Naive thymus-derived CD4-positive, alpha-beta T cell (primary cell): ENCODE measurements at regions not wholly inside any gene's neighbourhood (a gene's known extent, or its start where the extent isn't known, plus 50 kb on each side); places are given as distances from the start of the nearest gene placed in this dataset.
"Not testable (repeated sequence)": the region's sequence is repeated elsewhere in the genome, so short reads cannot be mapped to it uniquely, and the experiment has no call there.

Source experiments
- ATAC-seq: fragments of 150-1000 bp; cut with Tn5 transposase; 2 replicates; pipeline ENCODE4 v1.10.0; 2021; ENCODE audit warnings: mild to moderate bottlenecking, moderate library complexity
- CTCF ChIA-PET: fragments of 350-600 bp; sonication (Branson Sonifier 250); formaldehyde crosslinking; loops from one replicate; lab custom pipeline; 2021; ENCODE audit warnings: antibody characterized with exemption; lab: Charles Lee
- POLR2A ChIA-PET: fragments of 350-600 bp; sonication (Branson Sonifier 250); formaldehyde crosslinking; loops from one replicate; lab custom pipeline; 2021; ENCODE audit warnings: antibody characterized with exemption, inconsistent platforms; lab: Charles Lee
- DNase-seq, 9 donors: peaks; one replicate each; pipeline versions ENCODE4 v3.0.0 to v3.0.0-alpha.2; 2020 to 2022; ENCODE audit warnings: mixed read lengths in 1 of 9
- H3K27ac ChIP-seq: one replicate; pipeline ENCODE4 v1.7.0; 2013; ENCODE audit warnings: mild to moderate bottlenecking, low read depth, low read length, moderate library complexity
- H3K27me3 ChIP-seq, 2 donors: one replicate each; pipeline ENCODE4 v1.7.0; 2013; ENCODE audit warnings: low read length in 2 of 2, mild to moderate bottlenecking in 2 of 2, moderate library complexity in 2 of 2; ENCODE audit not compliant: control insufficient read depth in 2 of 2, insufficient read depth in 2 of 2
- H3K36me3 ChIP-seq, 3 experiments: 1 replicate in 2 of 3; 2 replicates in 1 of 3; pipeline ENCODE4 v1.7.0; 2013; ENCODE audit warnings: low read length in 3 of 3, mild to moderate bottlenecking in 3 of 3, moderate library complexity in 1 of 3; ENCODE audit not compliant: insufficient read depth in 3 of 3, control insufficient read depth in 2 of 3
- H3K4me1 ChIP-seq, 2 donors: one replicate each; pipeline ENCODE4 v1.7.0; 2013; ENCODE audit warnings: low read length in 2 of 2, mild to moderate bottlenecking in 2 of 2, moderate library complexity in 1 of 2; ENCODE audit not compliant: control insufficient read depth in 2 of 2, insufficient read depth in 2 of 2
- H3K4me3 ChIP-seq: 2 replicates; pipeline ENCODE4 v1.7.0; 2013; ENCODE audit warnings: mild to moderate bottlenecking, low read length
- H3K9me3 ChIP-seq, 3 experiments: 1 replicate in 2 of 3; 2 replicates in 1 of 3; pipeline ENCODE4 v1.7.0; 2013; ENCODE audit warnings: low read length in 3 of 3; ENCODE audit not compliant: control insufficient read depth in 2 of 3
- H3K27ac Mint-ChIP-seq, 9 donors: one replicate each; pipeline ENCODE4 v1.8.0; 2020 to 2022; ENCODE audit warnings: mixed read lengths in 9 of 9, mild to moderate bottlenecking in 8 of 9, moderate library complexity in 5 of 9, inconsistent platforms in 2 of 9
- H3K27me3 Mint-ChIP-seq, 5 donors: one replicate each; pipeline ENCODE4 v1.8.0; 2021 to 2022; ENCODE audit warnings: mixed read lengths in 5 of 5, mild to moderate bottlenecking in 1 of 5
- H3K36me3 Mint-ChIP-seq, 5 donors: one replicate each; pipeline ENCODE4 v1.8.0; 2020 to 2022; ENCODE audit warnings: mixed read lengths in 5 of 5, mild to moderate bottlenecking in 3 of 5, inconsistent platforms in 1 of 5
- H3K4me1 Mint-ChIP-seq, 7 donors: one replicate each; pipeline ENCODE4 v1.8.0; 2020 to 2022; ENCODE audit warnings: mixed read lengths in 7 of 7, mild to moderate bottlenecking in 3 of 7, inconsistent platforms in 1 of 7
- H3K4me3 Mint-ChIP-seq, 10 donors: one replicate each; pipeline ENCODE4 v1.8.0; 2020 to 2022; ENCODE audit warnings: mild to moderate bottlenecking in 10 of 10, mixed read lengths in 10 of 10, moderate library complexity in 6 of 10, inconsistent platforms in 2 of 10
- H3K9me3 Mint-ChIP-seq, 11 donors: one replicate each; pipeline ENCODE4 v1.8.0; 2020 to 2022; ENCODE audit warnings: mixed read lengths in 11 of 11, mild to moderate bottlenecking in 4 of 11, inconsistent platforms in 1 of 11, moderate library complexity in 1 of 11
- intact Hi-C, 2 donors: fragments of 100-400 bp; cut with micrococcal nuclease; formaldehyde crosslinking; loops; one replicate each; pipeline ENCODE4 v1.15.1; 2023

DNA sequence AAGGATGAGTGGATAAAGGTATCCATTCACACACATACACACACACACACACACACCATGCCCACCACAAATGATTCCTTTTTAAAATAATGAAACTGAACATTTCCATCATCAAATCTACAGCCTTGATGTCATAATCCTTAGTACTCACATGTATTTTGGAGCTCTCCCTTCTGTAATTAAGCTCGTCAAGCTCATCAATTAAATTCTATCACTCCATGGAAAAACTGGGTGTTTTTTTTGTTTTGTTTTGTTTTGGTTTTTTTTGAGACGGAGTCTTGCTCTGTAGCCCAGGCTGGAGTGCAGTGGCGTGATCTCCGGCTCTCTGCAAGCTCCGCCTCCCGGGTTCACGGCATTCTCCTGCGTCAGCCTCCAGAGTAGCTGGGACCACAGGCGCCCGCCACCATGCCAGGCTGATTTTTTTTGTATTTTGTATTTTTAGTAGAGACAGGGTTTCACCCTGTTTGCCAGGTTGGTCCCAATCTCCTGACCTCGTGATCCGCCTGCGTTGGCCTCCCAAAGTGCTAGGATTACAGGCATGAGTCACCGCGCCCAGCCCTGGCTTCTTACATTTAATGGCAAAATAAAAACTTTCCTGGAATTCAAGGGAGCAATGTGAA is 78.6 kb upstream of the RGPD4 start:
- Mint-ChIP-seq H3K27ac (no peak overlapping the region), H3K4me1 (no peaks in the 10 kb centered on the region), H3K36me3 (no peaks in the 10 kb centered on the region), H3K4me3 (no peak overlapping the region), H3K9me3 (peaks cover 0 to 7% (median 0%) of the 10 kb centered on the region in 11 donors), H3K27me3 (peaks cover 0 to 6% (median 0%) of the 10 kb centered on the region in 5 donors)
- CTCF ChIA-PET = no interaction called here
- intact Hi-C loops = no loop called here
- Histone ChIP-seq H3K36me3 (no peaks in the 10 kb centered on the region), H3K4me3 (no peak overlapping the region), H3K27me3 (no peaks in the 10 kb centered on the region), H3K9me3 (no peaks in the 10 kb centered on the region), H3K4me1 (no peaks in the 10 kb centered on the region), H3K27ac (no peak overlapping the region)
- ATAC-seq = no peak
- DNase-seq = no peak
- POLR2A ChIA-PET = no interaction called here

DNA sequence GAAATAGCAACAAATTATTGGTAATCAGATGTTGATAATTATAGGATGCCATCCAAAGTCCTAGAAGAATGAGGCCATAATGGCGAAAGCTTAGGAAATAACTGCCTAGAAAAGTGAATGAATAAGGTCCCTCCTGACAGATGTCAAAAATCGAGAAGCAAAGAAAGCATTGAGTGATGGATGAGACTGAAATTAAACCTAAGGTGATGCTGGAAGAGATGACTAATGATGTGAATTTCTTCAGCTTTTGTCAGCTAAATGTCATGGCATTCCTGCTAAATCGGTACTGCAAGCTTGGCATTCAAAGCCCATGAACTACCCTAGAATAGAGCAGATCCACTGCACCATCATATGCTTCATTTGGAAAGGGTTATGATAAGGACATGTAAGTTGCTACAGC is 74.8 kb upstream of the RGPD4 start:
- POLR2A ChIA-PET = no interaction called here
- H3K4me3 Mint-ChIP-seq = no peak overlapping the region
- H3K4me1 ChIP-seq = no peaks in the 10 kb centered on the region
- CTCF ChIA-PET = no interaction called here
- no peak overlapping the region for H3K27ac Mint-ChIP-seq
- H3K9me3 Mint-ChIP-seq = peaks cover 0 to 4% (median 0%) of the 10 kb centered on the region in 11 donors
- H3K4me3 ChIP-seq = no peak overlapping the region
- no peaks in the 10 kb centered on the region for H3K4me1 Mint-ChIP-seq
- no peaks in the 10 kb centered on the region for H3K27me3 Mint-ChIP-seq
- H3K36me3 ChIP-seq = no peaks in the 10 kb centered on the region
- intact Hi-C loops = no loop called here
- ATAC-seq = no peak
- no peaks in the 10 kb centered on the region for H3K9me3 ChIP-seq
- H3K27me3 ChIP-seq = no peaks in the 10 kb centered on the region
- no peak for DNase-seq
- H3K27ac ChIP-seq = no peak overlapping the region
- H3K36me3 Mint-ChIP-seq = no peaks in the 10 kb centered on the region

DNA sequence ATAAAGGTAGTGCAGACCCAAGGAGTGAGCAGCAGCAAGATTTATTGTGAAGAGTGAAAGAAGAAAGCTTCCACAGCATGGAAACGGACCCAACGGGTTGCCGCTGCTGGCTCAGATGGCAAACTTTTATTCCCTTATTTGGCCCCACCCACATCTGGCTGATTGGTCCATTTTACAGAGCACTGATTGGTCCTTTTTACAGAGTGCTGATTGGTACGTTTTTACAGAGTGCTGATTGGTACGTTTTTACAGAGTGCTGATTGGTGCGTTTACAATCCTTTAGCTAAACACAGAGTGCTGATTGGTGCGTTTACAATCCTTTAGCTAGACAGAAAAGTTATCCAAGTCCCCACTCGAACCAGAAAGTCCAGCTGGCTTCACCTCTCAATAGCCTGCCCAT is 72.9 kb upstream of the RGPD4 start:
- CTCF ChIA-PET = not testable (repeated sequence)

DNA sequence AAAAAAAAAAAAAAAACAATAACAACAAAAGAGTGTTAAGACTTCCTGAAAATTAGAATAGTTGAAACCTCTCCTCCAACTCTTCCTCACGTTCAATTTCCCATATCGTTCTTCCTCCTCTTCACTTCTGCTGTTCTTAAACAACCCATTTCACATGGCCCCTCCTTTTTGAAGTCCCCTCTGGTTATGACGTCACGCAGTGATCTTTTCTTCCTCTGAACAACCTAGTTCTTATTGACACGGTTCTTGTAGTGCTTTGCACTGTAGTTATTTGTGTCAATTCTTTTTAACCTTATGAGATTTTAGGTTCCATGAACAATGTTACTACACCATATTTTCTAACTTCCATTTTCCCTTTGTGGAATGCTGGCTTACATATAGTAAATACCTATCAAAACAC is 69.5 kb upstream of the RGPD4 start:
- POLR2A ChIA-PET = no interaction called here
- no peaks in the 10 kb centered on the region for H3K36me3 Mint-ChIP-seq

More for the DNA sequence above, 72.9 kb upstream of the RGPD4 start:
- H3K36me3 ChIP-seq, H3K4me3 ChIP-seq, H3K9me3 Mint-ChIP-seq, H3K4me1 ChIP-seq, H3K27me3 Mint-ChIP-seq, H3K4me3 Mint-ChIP-seq, POLR2A ChIA-PET, H3K27ac ChIP-seq, H3K27ac Mint-ChIP-seq, intact Hi-C loops, H3K36me3 Mint-ChIP-seq, H3K27me3 ChIP-seq, ATAC-seq, H3K4me1 Mint-ChIP-seq, H3K9me3 ChIP-seq, DNase-seq: not testable (repeated sequence)

DNA sequence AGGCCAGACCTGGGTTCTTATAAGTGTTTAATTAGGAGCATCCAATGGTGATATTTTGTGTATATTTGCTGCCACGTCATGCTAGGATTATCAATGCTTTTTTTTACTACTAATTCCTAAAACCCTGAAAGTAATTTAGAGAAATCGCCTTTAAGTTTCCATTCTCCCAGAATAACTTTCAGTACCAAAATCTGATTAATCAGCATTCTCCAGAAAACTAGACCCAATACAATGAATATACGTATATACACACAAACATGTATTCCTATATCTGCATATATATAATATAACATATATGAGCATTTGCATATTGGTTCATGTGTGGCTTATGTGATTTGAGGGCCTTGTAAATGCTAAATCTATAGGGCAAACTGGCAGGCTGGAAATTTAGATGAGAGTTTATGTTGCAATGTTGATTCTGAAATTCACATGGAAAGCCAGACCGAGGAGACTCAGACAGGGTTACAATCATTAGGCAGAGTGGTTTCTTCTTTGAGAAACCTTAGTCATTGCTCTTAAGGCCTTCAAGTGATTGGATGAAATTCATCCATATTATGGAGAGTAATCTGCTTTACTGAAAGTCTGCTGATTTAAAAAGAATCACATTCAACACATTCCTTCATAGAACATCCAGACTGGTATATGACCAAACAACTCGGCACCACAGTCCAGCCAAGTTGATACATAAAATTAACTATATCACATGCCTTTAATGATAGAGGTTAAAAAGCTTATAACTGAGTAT is 65.9 kb upstream of the RGPD4 start:
- ATAC-seq (no peak), DNase-seq (no peak)
- no peaks in the 10 kb centered on the region for H3K4me1 ChIP-seq
- peaks cover 0 to 10% (median 3%) of the 10 kb centered on the region in 11 donors for H3K9me3 Mint-ChIP-seq
- no peaks in the 10 kb centered on the region for H3K4me1 Mint-ChIP-seq
- intact Hi-C loops = no loop called here
- no peak overlapping the region for H3K27ac ChIP-seq
- H3K4me3 ChIP-seq = no peak overlapping the region
- H3K36me3 ChIP-seq = no peaks in the 10 kb centered on the region
- no peak overlapping the region for H3K4me3 Mint-ChIP-seq
- H3K27me3 Mint-ChIP-seq = peaks cover 0 to 5% (median 0%) of the 10 kb centered on the region in 5 donors
- H3K27ac Mint-ChIP-seq = no peak overlapping the region
- CTCF ChIA-PET = no interaction called here
- H3K9me3 ChIP-seq = no peaks in the 10 kb centered on the region
- H3K27me3 ChIP-seq = no peaks in the 10 kb centered on the region
- POLR2A ChIA-PET = no interaction called here
- H3K36me3 Mint-ChIP-seq = no peaks in the 10 kb centered on the region

More for the DNA sequence above, 69.5 kb upstream of the RGPD4 start:
- Histone ChIP-seq H3K4me3 (no peak overlapping the region), H3K4me1 (no peaks in the 10 kb centered on the region), H3K36me3 (no peaks in the 10 kb centered on the region), H3K27me3 (no peaks in the 10 kb centered on the region), H3K9me3 (no peaks in the 10 kb centered on the region), H3K27ac (no peak overlapping the region)
- intact Hi-C loops = no loop called here
- H3K4me1 Mint-ChIP-seq = no peaks in the 10 kb centered on the region
- DNase-seq = no peak
- H3K4me3 Mint-ChIP-seq = no peak overlapping the region
- no peak for ATAC-seq
- CTCF ChIA-PET = no interaction called here
- no peak overlapping the region for H3K27ac Mint-ChIP-seq
- peaks cover 0 to 6% (median 3%) of the 10 kb centered on the region in 11 donors for H3K9me3 Mint-ChIP-seq
- peaks cover 0 to 5% (median 0%) of the 10 kb centered on the region in 5 donors for H3K27me3 Mint-ChIP-seq

DNA sequence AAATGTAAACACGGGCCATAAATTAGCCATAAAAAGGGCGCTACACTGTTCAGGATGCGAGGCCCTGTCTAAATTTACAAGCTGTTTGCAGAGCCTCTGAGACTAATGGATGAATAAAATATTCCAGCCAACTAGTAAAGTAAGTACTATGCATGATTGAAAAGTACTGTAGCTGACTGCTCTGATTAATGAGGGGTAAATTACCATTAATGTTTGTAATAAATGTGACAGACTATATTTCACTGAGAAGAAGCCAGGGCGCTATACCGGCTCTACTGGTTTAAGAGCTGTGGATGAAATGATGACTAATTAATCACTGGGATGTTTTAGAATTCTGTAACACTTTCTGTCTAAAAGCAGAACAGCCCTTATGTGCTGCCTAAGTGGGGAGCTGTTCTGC is 54.3 kb upstream of the RGPD4 start:
- Mint-ChIP-seq H3K27me3 (peaks cover 0 to 9% (median 6%) of the 10 kb centered on the region in 5 donors), H3K27ac (no peak overlapping the region), H3K36me3 (no peaks in the 10 kb centered on the region), H3K4me1 (no peaks in the 10 kb centered on the region), H3K9me3 (peaks cover 0 to 4% (median 0%) of the 10 kb centered on the region in 11 donors), H3K4me3 (no peak overlapping the region)
- CTCF ChIA-PET = no interaction called here
- DNase-seq = no peak
- H3K4me1 ChIP-seq = no peaks in the 10 kb centered on the region
- no peak overlapping the region for H3K4me3 ChIP-seq
- no peaks in the 10 kb centered on the region for H3K9me3 ChIP-seq
- no peaks in the 10 kb centered on the region for H3K36me3 ChIP-seq
- intact Hi-C loops = no loop called here
- no peak overlapping the region for H3K27ac ChIP-seq
- POLR2A ChIA-PET = no interaction called here
- ATAC-seq = no peak
- no peaks in the 10 kb centered on the region for H3K27me3 ChIP-seq

DNA sequence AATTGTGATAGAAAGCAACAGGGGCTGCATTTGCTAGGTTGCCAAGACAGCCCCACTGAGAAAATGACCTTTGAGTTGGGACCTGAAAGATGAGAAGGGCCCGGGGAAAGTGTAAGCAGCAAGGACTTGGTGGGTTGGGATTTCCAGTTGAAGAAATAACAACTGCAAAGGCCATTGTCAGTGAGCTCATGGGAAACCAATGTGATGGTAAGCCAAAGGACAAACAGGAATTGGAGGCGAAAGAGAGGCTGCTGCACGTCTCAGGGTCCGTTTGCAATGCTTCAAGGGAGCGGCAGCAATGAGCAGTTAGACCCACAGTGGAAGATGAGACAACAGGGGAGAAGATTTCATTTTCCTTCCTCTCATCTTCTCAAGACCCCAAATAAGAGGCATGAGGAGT is 51.5 kb upstream of the RGPD4 start:
- ChIA-PET CTCF (no interaction called here), POLR2A (no interaction called here)
- H3K4me1 Mint-ChIP-seq = no peaks in the 10 kb centered on the region
- no peak overlapping the region for H3K27ac Mint-ChIP-seq
- no peak overlapping the region for H3K4me3 Mint-ChIP-seq
- H3K4me3 ChIP-seq = no peak overlapping the region
- no peaks in the 10 kb centered on the region for H3K9me3 ChIP-seq
- DNase-seq (no peak), ATAC-seq (no peak)
- H3K27me3 Mint-ChIP-seq = peaks cover 0 to 19% (median 8%) of the 10 kb centered on the region in 5 donors
- no peaks in the 10 kb centered on the region for H3K36me3 Mint-ChIP-seq
- no peaks in the 10 kb centered on the region for H3K4me1 ChIP-seq
- H3K36me3 ChIP-seq = no peaks in the 10 kb centered on the region
- intact Hi-C loops = no loop called here
- no peak overlapping the region for H3K27ac ChIP-seq
- H3K9me3 Mint-ChIP-seq = peaks cover 0 to 4% (median 0%) of the 10 kb centered on the region in 11 donors
- H3K27me3 ChIP-seq = no peaks in the 10 kb centered on the region
